PFSK-1 (cell line): ENCODE measurements at regions not wholly inside any gene's neighbourhood (a gene's known extent, or its start where the extent isn't known, plus 50 kb on each side); places are given as distances from the start of the nearest gene placed in this dataset.

ENCODE experiments used
- POLR2AphosphoS5 ChIP-seq: IDR thresholded peaks from 2 replicates; pipeline ENCODE4 v1.6.1; 2012; ENCODE audit warnings: low read depth, mild to moderate bottlenecking, control low read depth, low read length, moderate library complexity
- SIN3A ChIP-seq: IDR thresholded peaks from 2 replicates; pipeline ENCODE4 v1.6.1; 2012; ENCODE audit warnings: mild to moderate bottlenecking, low read length, moderate library complexity, borderline replicate concordance; ENCODE audit not compliant: insufficient read depth
- TAF1 ChIP-seq: IDR thresholded peaks from 2 replicates; pipeline ENCODE4 v1.6.1; 2012; ENCODE audit warnings: low read length, control low read depth, borderline replicate concordance; ENCODE audit not compliant: insufficient read depth
- TF ChIP-seq, protein P1 (sequence below), 2 experiments: IDR thresholded peaks; 2 replicates each; pipeline versions ENCODE4 v1.6.1 to v1.8.0; 2011 to 2012; ENCODE audit warnings: low read depth in 2 of 2, low read length in 2 of 2, control low read depth in 1 of 2, inconsistent platforms in 1 of 2, mild to moderate bottlenecking in 1 of 2, moderate library complexity in 1 of 2; ENCODE audit not compliant: insufficient read depth in 1 of 2

- TF ChIP-seq, protein P1, sequence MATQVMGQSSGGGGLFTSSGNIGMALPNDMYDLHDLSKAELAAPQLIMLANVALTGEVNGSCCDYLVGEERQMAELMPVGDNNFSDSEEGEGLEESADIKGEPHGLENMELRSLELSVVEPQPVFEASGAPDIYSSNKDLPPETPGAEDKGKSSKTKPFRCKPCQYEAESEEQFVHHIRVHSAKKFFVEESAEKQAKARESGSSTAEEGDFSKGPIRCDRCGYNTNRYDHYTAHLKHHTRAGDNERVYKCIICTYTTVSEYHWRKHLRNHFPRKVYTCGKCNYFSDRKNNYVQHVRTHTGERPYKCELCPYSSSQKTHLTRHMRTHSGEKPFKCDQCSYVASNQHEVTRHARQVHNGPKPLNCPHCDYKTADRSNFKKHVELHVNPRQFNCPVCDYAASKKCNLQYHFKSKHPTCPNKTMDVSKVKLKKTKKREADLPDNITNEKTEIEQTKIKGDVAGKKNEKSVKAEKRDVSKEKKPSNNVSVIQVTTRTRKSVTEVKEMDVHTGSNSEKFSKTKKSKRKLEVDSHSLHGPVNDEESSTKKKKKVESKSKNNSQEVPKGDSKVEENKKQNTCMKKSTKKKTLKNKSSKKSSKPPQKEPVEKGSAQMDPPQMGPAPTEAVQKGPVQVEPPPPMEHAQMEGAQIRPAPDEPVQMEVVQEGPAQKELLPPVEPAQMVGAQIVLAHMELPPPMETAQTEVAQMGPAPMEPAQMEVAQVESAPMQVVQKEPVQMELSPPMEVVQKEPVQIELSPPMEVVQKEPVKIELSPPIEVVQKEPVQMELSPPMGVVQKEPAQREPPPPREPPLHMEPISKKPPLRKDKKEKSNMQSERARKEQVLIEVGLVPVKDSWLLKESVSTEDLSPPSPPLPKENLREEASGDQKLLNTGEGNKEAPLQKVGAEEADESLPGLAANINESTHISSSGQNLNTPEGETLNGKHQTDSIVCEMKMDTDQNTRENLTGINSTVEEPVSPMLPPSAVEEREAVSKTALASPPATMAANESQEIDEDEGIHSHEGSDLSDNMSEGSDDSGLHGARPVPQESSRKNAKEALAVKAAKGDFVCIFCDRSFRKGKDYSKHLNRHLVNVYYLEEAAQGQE (IDR thresholded peaks at IDR 0.05; ENCODE audit: insufficient read depth in 1 of 2, low read depth in 2 of 2, low read length in 2 of 2): no peak
- no peak for TF ChIP-seq TAF1
- no peak for TF ChIP-seq POLR2AphosphoS5
- TF ChIP-seq SIN3A: no peak
Observed at GRCh38 chr10:65811931-65812525, 1113.8 kb upstream of the LRRTM3 start.
